ENCODE measurements at regions not wholly inside any gene's neighbourhood (a gene's known extent, or its start where the extent isn't known, plus 50 kb on each side); places are given as distances from the start of the nearest gene placed in this dataset.
"Not testable (repeated sequence)": the region's sequence is repeated elsewhere in the genome, so short reads cannot be mapped to it uniquely, and the experiment has no call there.

GRCh38 chr1:65568285-65568684, 147.8 kb downstream of the LEPR start:
- Histone ChIP-seq H3K36me3 (ENCODE audit: insufficient read depth, low read length) (no peaks in the 10 kb centered on the region), H3K79me2 (ENCODE audit: insufficient read depth, low read length) (no peaks in the 10 kb centered on the region), H4K20me1 (ENCODE audit: insufficient read depth, low read length) (no peaks in the 10 kb centered on the region), H3K9me3 (ENCODE audit: low read length) (no peaks in the 10 kb centered on the region), H3K4me2 (ENCODE audit: low read length) (no peak overlapping the region), H3K9me2 (ENCODE audit: low read depth, low read length) (no peaks in the 10 kb centered on the region), H3F3A (ENCODE audit: insufficient read depth, low read length) (no peaks in the 10 kb centered on the region), H3K27me3 (ENCODE audit: insufficient read depth, low read length) (no peaks in the 10 kb centered on the region), H2AFZ (ENCODE audit: low read length) (no peak overlapping the region), H3K4me3 (ENCODE audit: low read depth, low read length, poor library complexity, severe bottlenecking) (no peak overlapping the region), H3K4me1 (ENCODE audit: insufficient read depth, low read length, severe bottlenecking) (no peaks in the 10 kb centered on the region), H3K27ac (ENCODE audit: low read depth, low read length, poor library complexity, severe bottlenecking) (no peak overlapping the region), H3K9ac (ENCODE audit: low read length) (no peak overlapping the region)
- TF ChIP-seq EZH2 (IDR thresholded peaks at IDR 0.05; ENCODE audit: borderline replicate concordance, low read length): no peak
- TF ChIP-seq, protein P1, sequence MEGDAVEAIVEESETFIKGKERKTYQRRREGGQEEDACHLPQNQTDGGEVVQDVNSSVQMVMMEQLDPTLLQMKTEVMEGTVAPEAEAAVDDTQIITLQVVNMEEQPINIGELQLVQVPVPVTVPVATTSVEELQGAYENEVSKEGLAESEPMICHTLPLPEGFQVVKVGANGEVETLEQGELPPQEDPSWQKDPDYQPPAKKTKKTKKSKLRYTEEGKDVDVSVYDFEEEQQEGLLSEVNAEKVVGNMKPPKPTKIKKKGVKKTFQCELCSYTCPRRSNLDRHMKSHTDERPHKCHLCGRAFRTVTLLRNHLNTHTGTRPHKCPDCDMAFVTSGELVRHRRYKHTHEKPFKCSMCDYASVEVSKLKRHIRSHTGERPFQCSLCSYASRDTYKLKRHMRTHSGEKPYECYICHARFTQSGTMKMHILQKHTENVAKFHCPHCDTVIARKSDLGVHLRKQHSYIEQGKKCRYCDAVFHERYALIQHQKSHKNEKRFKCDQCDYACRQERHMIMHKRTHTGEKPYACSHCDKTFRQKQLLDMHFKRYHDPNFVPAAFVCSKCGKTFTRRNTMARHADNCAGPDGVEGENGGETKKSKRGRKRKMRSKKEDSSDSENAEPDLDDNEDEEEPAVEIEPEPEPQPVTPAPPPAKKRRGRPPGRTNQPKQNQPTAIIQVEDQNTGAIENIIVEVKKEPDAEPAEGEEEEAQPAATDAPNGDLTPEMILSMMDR (IDR thresholded peaks at IDR 0.05; ENCODE audit: low read length): no peak

DNA sequence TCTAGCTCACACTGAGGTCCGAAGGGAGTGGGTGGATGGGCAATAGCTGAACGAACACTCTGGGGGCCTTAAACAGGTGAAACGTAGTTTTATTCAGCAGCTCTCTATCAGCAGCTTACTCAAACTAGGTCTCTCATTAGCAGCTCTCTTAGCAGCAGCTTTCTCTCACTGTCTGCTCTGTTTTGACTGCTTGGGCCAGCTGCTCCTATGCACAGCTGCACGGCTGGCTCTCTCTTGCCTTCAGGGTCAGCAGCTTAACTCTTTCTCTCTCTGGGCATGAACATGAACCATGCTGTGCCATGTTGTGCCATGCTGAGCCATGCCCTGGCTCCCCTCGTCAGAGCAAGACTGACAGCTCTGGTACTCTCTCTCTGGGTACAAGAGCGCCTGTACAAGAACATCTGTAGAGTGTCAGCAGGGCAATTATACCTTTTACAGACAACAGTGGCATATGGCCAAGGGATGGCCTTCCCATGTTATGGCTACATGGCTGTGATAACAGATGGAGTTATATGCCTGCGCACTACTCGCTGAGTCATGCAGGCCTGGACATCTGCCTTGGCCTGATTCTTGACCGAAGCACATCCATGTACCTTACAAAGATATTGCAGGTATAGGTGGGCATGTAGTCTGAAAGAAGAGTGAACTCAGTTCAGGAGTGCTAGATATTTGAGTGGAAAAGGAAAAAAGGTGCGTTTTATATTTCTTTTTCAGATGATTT, 152.4 kb downstream of the LEPR start:
- Histone ChIP-seq H3K36me3 (ENCODE audit: insufficient read depth, low read length) (no peaks in the 10 kb centered on the region), H4K20me1 (ENCODE audit: insufficient read depth, low read length) (no peaks in the 10 kb centered on the region), H3K9me2 (ENCODE audit: low read depth, low read length) (no peaks in the 10 kb centered on the region), H3K27me3 (ENCODE audit: insufficient read depth, low read length) (no peaks in the 10 kb centered on the region), H3K9me3 (ENCODE audit: low read length) (no peaks in the 10 kb centered on the region), H3K4me2 (ENCODE audit: low read length) (no peak overlapping the region), H3F3A (ENCODE audit: insufficient read depth, low read length) (no peaks in the 10 kb centered on the region), H3K9ac (ENCODE audit: low read length) (no peak overlapping the region), H3K4me1 (ENCODE audit: insufficient read depth, low read length, severe bottlenecking) (no peaks in the 10 kb centered on the region), H2AFZ (ENCODE audit: low read length) (no peak overlapping the region), H3K79me2 (ENCODE audit: insufficient read depth, low read length) (no peaks in the 10 kb centered on the region), H3K4me3 (ENCODE audit: low read depth, low read length, poor library complexity, severe bottlenecking) (no peak overlapping the region), H3K27ac (ENCODE audit: low read depth, low read length, poor library complexity, severe bottlenecking) (no peak overlapping the region)
- no peak for TF ChIP-seq EZH2 (IDR thresholded peaks at IDR 0.05; ENCODE audit: borderline replicate concordance, low read length)
- TF ChIP-seq, protein P1 (IDR thresholded peaks at IDR 0.05; ENCODE audit: low read length): no peak

- H3K4me2 ChIP-seq (ENCODE audit: low read length): no peak overlapping the region
- TF ChIP-seq, protein P1 (IDR thresholded peaks at IDR 0.05; ENCODE audit: low read length): no peak
- no peak for TF ChIP-seq EZH2 (IDR thresholded peaks at IDR 0.05; ENCODE audit: borderline replicate concordance, low read length)
Observed at GRCh38 chr1:65577278-65577677, 156.8 kb downstream of the LEPR start.

GRCh38 chr1:65577982-65578381, 157.5 kb downstream of the LEPR start:
- not testable (repeated sequence) for H3K4me1 ChIP-seq (ENCODE audit: insufficient read depth, low read length, severe bottlenecking); H4K20me1 ChIP-seq (ENCODE audit: insufficient read depth, low read length); H3K79me2 ChIP-seq (ENCODE audit: insufficient read depth, low read length); H3K9me3 ChIP-seq (ENCODE audit: low read length); H3K36me3 ChIP-seq (ENCODE audit: insufficient read depth, low read length); H3K27ac ChIP-seq (ENCODE audit: low read depth, low read length, poor library complexity, severe bottlenecking); H3K9ac ChIP-seq (ENCODE audit: low read length); H3K4me3 ChIP-seq (ENCODE audit: low read depth, low read length, poor library complexity, severe bottlenecking); H3F3A ChIP-seq (ENCODE audit: insufficient read depth, low read length); H3K4me2 ChIP-seq (ENCODE audit: low read length); H3K27me3 ChIP-seq (ENCODE audit: insufficient read depth, low read length); H2AFZ ChIP-seq (ENCODE audit: low read length); H3K9me2 ChIP-seq (ENCODE audit: low read depth, low read length)

More at GRCh38 chr1:65577278-65577677, 156.8 kb downstream of the LEPR start:
- no peak overlapping the region for H3K9ac ChIP-seq (ENCODE audit: low read length)
- no peaks in the 10 kb centered on the region for H3K27me3 ChIP-seq (ENCODE audit: insufficient read depth, low read length)
- H3F3A ChIP-seq (ENCODE audit: insufficient read depth, low read length): no peaks in the 10 kb centered on the region
- no peak overlapping the region for H3K4me3 ChIP-seq (ENCODE audit: low read depth, low read length, poor library complexity, severe bottlenecking)
- no peaks in the 10 kb centered on the region for H3K9me3 ChIP-seq (ENCODE audit: low read length)
- H2AFZ ChIP-seq (ENCODE audit: low read length): no peak overlapping the region
- no peaks in the 10 kb centered on the region for H4K20me1 ChIP-seq (ENCODE audit: insufficient read depth, low read length)
- H3K36me3 ChIP-seq (ENCODE audit: insufficient read depth, low read length): no peaks in the 10 kb centered on the region
- H3K79me2 ChIP-seq (ENCODE audit: insufficient read depth, low read length): no peaks in the 10 kb centered on the region
- no peaks in the 10 kb centered on the region for H3K4me1 ChIP-seq (ENCODE audit: insufficient read depth, low read length, severe bottlenecking)
- no peak overlapping the region for H3K27ac ChIP-seq (ENCODE audit: low read depth, low read length, poor library complexity, severe bottlenecking)
- H3K9me2 ChIP-seq (ENCODE audit: low read depth, low read length): no peaks in the 10 kb centered on the region
